DND-41 (cell line): ENCODE measurements at regions not wholly inside any gene's neighbourhood (a gene's known extent, or its start where the extent isn't known, plus 50 kb on each side); places are given as distances from the start of the nearest gene placed in this dataset.

ENCODE experiments used
- CTCF ChIP-seq: IDR thresholded peaks from 2 replicates; pipeline ENCODE4 v1.5.1; 2012; ENCODE audit warnings: borderline replicate concordance, low read length, moderate library complexity, mild to moderate bottlenecking; ENCODE audit not compliant: poor library complexity, severe bottlenecking; ENCODE audit errors: extremely low read depth
- EZH2 ChIP-seq: IDR thresholded peaks from 3 replicates; pipeline ENCODE4 v1.6.1; 2012; ENCODE audit warnings: borderline replicate concordance, low read depth, mild to moderate bottlenecking, moderate library complexity, low read length, inconsistent platforms; ENCODE audit not compliant: severe bottlenecking

GRCh38 chr10:78286186-78286585 lies 252.5 kb downstream of the RPS24 start:
- no peak for TF ChIP-seq CTCF
- TF ChIP-seq EZH2: no peak
